LNCAP (cell line): ENCODE measurements at regions not wholly inside any gene's neighbourhood (a gene's known extent, or its start where the extent isn't known, plus 50 kb on each side); places are given as distances from the start of the nearest gene placed in this dataset.

Experiments used
- TF ChIP-seq, protein P1 (sequence below): fragments of 450-650 bp; IDR thresholded peaks from 2 replicates; pipeline ENCODE4 v1.5.1; 2017; ENCODE audit warnings: mild to moderate bottlenecking

- TF ChIP-seq, protein P1, sequence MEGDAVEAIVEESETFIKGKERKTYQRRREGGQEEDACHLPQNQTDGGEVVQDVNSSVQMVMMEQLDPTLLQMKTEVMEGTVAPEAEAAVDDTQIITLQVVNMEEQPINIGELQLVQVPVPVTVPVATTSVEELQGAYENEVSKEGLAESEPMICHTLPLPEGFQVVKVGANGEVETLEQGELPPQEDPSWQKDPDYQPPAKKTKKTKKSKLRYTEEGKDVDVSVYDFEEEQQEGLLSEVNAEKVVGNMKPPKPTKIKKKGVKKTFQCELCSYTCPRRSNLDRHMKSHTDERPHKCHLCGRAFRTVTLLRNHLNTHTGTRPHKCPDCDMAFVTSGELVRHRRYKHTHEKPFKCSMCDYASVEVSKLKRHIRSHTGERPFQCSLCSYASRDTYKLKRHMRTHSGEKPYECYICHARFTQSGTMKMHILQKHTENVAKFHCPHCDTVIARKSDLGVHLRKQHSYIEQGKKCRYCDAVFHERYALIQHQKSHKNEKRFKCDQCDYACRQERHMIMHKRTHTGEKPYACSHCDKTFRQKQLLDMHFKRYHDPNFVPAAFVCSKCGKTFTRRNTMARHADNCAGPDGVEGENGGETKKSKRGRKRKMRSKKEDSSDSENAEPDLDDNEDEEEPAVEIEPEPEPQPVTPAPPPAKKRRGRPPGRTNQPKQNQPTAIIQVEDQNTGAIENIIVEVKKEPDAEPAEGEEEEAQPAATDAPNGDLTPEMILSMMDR: no peak
Measured at GRCh38 chr2:2812648-2813047, 481.6 kb upstream of the MYT1L start.

- TF ChIP-seq, protein P1: no peak
Measured at GRCh38 chr2:2812117-2812516, 481.0 kb upstream of the MYT1L start.

DNA sequence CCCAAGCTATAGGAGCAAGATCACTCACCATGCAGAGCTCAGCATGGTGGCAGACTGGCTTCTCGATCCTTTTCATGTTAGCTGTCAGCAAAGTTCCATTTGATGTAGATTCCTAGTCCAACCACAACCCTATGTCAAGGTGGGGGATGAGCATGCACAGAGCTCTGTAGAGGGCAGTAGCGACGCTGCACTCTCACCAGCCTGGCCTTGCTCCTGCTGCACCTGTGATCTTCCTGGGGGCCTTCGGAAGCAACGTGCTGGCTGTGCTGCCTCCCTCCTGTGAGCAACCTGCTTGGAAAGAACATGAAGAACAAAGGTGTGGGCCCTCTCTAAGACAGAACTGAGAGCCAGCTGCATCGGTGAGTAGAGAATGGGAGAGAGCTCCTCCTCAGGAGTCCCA lies 479.4 kb upstream of the MYT1L start:
- TF ChIP-seq, protein P1: no peak

DNA sequence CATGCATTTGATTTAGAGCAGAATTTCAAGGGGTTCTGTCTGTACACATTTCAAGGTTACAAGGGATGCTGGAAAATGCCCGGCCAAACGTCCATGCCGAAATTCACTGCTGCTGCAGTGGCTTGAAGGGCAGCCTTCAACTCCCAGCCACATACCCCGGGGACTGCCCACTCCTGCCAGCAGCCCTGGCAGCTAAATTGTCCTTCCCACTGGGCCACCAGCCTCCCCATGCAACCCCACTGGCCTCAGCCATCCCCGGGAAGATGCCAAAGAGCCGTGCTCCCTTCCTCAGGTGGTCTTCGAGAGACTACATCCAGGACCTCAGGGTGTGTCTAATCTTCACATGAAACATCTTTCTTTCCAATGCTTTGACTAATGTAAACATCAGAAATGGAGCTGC lies 478.7 kb upstream of the MYT1L start:
- TF ChIP-seq, protein P1: no peak

DNA sequence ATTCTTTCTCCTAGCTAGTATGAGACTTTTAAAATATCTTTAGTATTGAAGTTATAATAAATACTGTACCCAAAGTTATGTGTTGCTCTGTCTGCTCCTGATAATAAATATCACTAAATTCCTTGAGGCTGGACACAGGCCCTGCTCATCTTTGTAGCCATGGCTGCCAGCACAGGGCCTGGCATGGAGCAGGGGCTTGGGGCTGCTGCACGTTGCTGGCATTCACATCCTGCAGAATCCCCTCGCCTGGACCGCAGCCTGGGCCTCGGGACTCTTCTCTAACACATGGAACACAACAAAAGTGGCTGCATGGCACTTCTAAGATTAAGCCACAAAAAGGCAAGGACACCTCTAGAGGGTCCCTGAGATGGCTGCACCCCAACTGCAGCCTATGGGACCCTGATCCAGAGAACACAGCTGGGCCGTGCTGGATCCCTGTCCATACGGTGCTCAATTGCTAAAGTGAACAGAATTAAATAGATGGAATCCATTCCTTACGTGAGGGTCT lies 477.5 kb upstream of the MYT1L start:
- TF ChIP-seq, protein P1: no peak

- TF ChIP-seq, protein P1: no peak
Measured at GRCh38 chr2:2806711-2807110, 475.6 kb upstream of the MYT1L start.

- TF ChIP-seq, protein P1: no peak
Measured at GRCh38 chr2:2805263-2805662, 474.2 kb upstream of the MYT1L start.

GRCh38 chr2:2804528-2804927 lies 473.5 kb upstream of the MYT1L start:
- TF ChIP-seq, protein P1: no peak
